HL-60 (cell line): ENCODE measurements at regions not wholly inside any gene's neighbourhood (a gene's known extent, or its start where the extent isn't known, plus 50 kb on each side); places are given as distances from the start of the nearest gene placed in this dataset.

Source experiments
- DNase-seq, 2 experiments: peaks; one replicate each; pipeline ENCODE4 v3.0.0-alpha.2; 2010 to 2020; ENCODE audit warnings: low read depth in 1 of 2, low spot score in 1 of 2
- H3K27ac ChIP-seq: fragments of 250-450 bp; sonication (Bioruptor Pico); replicated peaks from 2 replicates; pipeline ENCODE4 v1.5.1; 2020; ENCODE audit warnings: mild to moderate bottlenecking, moderate library complexity
- H3K27me3 ChIP-seq: fragments of 250-450 bp; sonication (Bioruptor Pico); 2 replicates; pipeline ENCODE4 v1.5.1; 2021; ENCODE audit warnings: mild to moderate bottlenecking, moderate library complexity; ENCODE audit not compliant: insufficient read depth, poor library complexity, severe bottlenecking
- H3K4me3 ChIP-seq: replicated peaks from 2 replicates; pipeline ENCODE4 v1.5.1; 2011; ENCODE audit warnings: mild to moderate bottlenecking, control low read depth, low read length; ENCODE audit not compliant: insufficient read depth
- CTCF ChIP-seq: IDR thresholded peaks from one replicate; pipeline ENCODE4 v1.5.1; 2011; ENCODE audit warnings: low read length, control low read depth, inconsistent platforms; ENCODE audit not compliant: insufficient read depth
- GABPA ChIP-seq: IDR thresholded peaks from 2 replicates; pipeline ENCODE4 v1.6.1; 2012; ENCODE audit warnings: low read depth
- POLR2AphosphoS5 ChIP-seq: IDR thresholded peaks from 2 replicates; pipeline ENCODE4 v1.6.1; 2012; ENCODE audit warnings: low read depth
- REST ChIP-seq: IDR thresholded peaks from 2 replicates; pipeline ENCODE4 v1.6.1; 2012; ENCODE audit warnings: low read depth; ENCODE audit not compliant: insufficient replicate concordance
- SPI1 ChIP-seq: IDR thresholded peaks from 2 replicates; pipeline ENCODE4 v1.6.1; 2012; ENCODE audit warnings: low read depth, mild to moderate bottlenecking, borderline replicate concordance

- Histone ChIP-seq H3K27ac (no peak overlapping the region), H3K4me3 (no peak overlapping the region), H3K27me3 (no peaks in the 10 kb centered on the region)
- no peak for DNase-seq
- TF ChIP-seq REST (no peak), GABPA (no peak), SPI1 (no peak), CTCF (no peak), POLR2AphosphoS5 (no peak)
Observed at GRCh38 chr10:110409926-110410325, 87.8 kb upstream of the DUSP5 start.

- no peak overlapping the region for H3K4me3 ChIP-seq
- TF ChIP-seq SPI1, result no peak
- TF ChIP-seq REST, result no peak
- TF ChIP-seq CTCF, result no peak
- no peak for DNase-seq
- no peak overlapping the region for H3K27ac ChIP-seq
- H3K27me3 ChIP-seq, result no peaks in the 10 kb centered on the region
Observed at GRCh38 chr10:110410329-110411046, 87.2 kb upstream of the DUSP5 start.

GRCh38 chr10:110411047-110411410 is 86.7 kb upstream of the DUSP5 start:
- no peak for DNase-seq
- no peak overlapping the region for H3K27ac ChIP-seq
- no peak overlapping the region for H3K4me3 ChIP-seq
- no peak for TF ChIP-seq POLR2AphosphoS5
- TF ChIP-seq SPI1, result no peak
- TF ChIP-seq CTCF, result no peak
- TF ChIP-seq REST, result no peak
- TF ChIP-seq GABPA, result no peak
- H3K27me3 ChIP-seq, result no peaks in the 10 kb centered on the region
